SU-DHL-6 (cell line): ENCODE measurements at regions not wholly inside any gene's neighbourhood (a gene's known extent, or its start where the extent isn't known, plus 50 kb on each side); places are given as distances from the start of the nearest gene placed in this dataset.

ENCODE experiments used
- H2AFZ ChIP-seq: fragments of 200-600 bp; sonication (generic); 2 replicates; pipeline ENCODE4 v1.6.1; 2014; ENCODE audit warnings: low read depth, mild to moderate bottlenecking, moderate library complexity, mixed read lengths, antibody characterized with exemption, low read length; ENCODE audit not compliant: severe bottlenecking
- H3F3A ChIP-seq: fragments of 200-600 bp; shearing (Covaris generic); 2 replicates; pipeline ENCODE4 v1.6.0; 2016; ENCODE audit warnings: antibody characterized with exemption, mild to moderate bottlenecking; ENCODE audit not compliant: insufficient read depth
- H3K27ac ChIP-seq: fragments of 200-600 bp; sonication (generic); 2 replicates; pipeline ENCODE4 v1.5.1; 2016; ENCODE audit warnings: low read depth, mild to moderate bottlenecking, low read length, moderate library complexity, mixed read lengths
- H3K27me3 ChIP-seq: fragments of 200-600 bp; sonication (generic), shearing (Covaris generic); 2 replicates; pipeline ENCODE4 v1.6.0; 2014; ENCODE audit warnings: mild to moderate bottlenecking, low read length
- H3K36me3 ChIP-seq: fragments of 200-600 bp; sonication (generic); 2 replicates; pipeline ENCODE4 v1.6.1; 2014; ENCODE audit warnings: mild to moderate bottlenecking, low read length, mixed read lengths
- H3K4me2 ChIP-seq: fragments of 300-600, 200-600 bp; shearing (Covaris generic), sonication (generic); 2 replicates; pipeline ENCODE4 v1.6.0; 2014; ENCODE audit warnings: low read length, low read depth, mild to moderate bottlenecking; ENCODE audit not compliant: poor library complexity, severe bottlenecking
- H3K4me3 ChIP-seq: fragments of 200-600 bp; sonication (generic); 2 replicates; pipeline ENCODE4 v1.5.1; 2014; ENCODE audit warnings: antibody characterized with exemption, low read length, mild to moderate bottlenecking, mixed read lengths; ENCODE audit not compliant: insufficient read depth, poor library complexity, severe bottlenecking
- H3K79me2 ChIP-seq: fragments of 200-600 bp; sonication (generic); 2 replicates; pipeline ENCODE4 v1.6.1; 2014; ENCODE audit warnings: mild to moderate bottlenecking, low read length, moderate library complexity; ENCODE audit not compliant: insufficient read depth
- H3K9ac ChIP-seq: fragments of 200-600 bp; sonication (generic); 2 replicates; pipeline ENCODE4 v1.7.0; 2014; ENCODE audit warnings: mild to moderate bottlenecking, low read length
- H3K9me2 ChIP-seq: fragments of 200-600 bp; sonication (generic); replicated peaks from 2 replicates; pipeline ENCODE4 v1.6.1; 2014; ENCODE audit warnings: low read length; ENCODE audit not compliant: insufficient read depth
- H3K9me3 ChIP-seq: fragments of 200-600 bp; sonication (generic); 2 replicates; pipeline ENCODE4 v1.6.1; 2014; ENCODE audit warnings: low read length, mixed read lengths; ENCODE audit not compliant: insufficient read depth
- H4K20me1 ChIP-seq: fragments of 200-600 bp; sonication (generic); 2 replicates; pipeline ENCODE4 v1.6.1; 2014; ENCODE audit warnings: low read depth, mild to moderate bottlenecking, antibody characterized with exemption, low read length, moderate library complexity, mixed read lengths
- EZH2phosphoT487 ChIP-seq: fragments of 200-600 bp; sonication (generic), shearing (Covaris generic); conservative IDR thresholded peaks from 2 replicates; pipeline ENCODE4 v1.6.1; 2018; ENCODE audit warnings: mild to moderate bottlenecking, antibody characterized with exemption, low read length, moderate library complexity, mixed read lengths
- TF ChIP-seq, protein P1 (sequence below): fragments of 200-600 bp; sonication (generic); IDR thresholded peaks from one replicate; pipeline ENCODE4 v1.5.1; 2017; ENCODE audit warnings: antibody characterized with exemption, mild to moderate bottlenecking, low read length, moderate library complexity; ENCODE audit not compliant: insufficient read depth, poor library complexity, severe bottlenecking

- Histone ChIP-seq H3K9ac (no peak overlapping the region), H3K27me3 (no peaks in the 10 kb centered on the region; the same call in 1 of the 2 replicates), H3K9me2 (no peaks in the 10 kb centered on the region), H3K27ac (no peak overlapping the region), H3K4me2 (no peak overlapping the region), H2AFZ (no peak overlapping the region), H3K4me3 (no peak overlapping the region), H3K36me3 (no peaks in the 10 kb centered on the region), H3K79me2 (no peaks in the 10 kb centered on the region), H3K9me3 (peaks cover 8% of the 10 kb centered on the region), H3F3A (no peaks in the 10 kb centered on the region), H4K20me1 (no peaks in the 10 kb centered on the region)
- TF ChIP-seq, protein P1, sequence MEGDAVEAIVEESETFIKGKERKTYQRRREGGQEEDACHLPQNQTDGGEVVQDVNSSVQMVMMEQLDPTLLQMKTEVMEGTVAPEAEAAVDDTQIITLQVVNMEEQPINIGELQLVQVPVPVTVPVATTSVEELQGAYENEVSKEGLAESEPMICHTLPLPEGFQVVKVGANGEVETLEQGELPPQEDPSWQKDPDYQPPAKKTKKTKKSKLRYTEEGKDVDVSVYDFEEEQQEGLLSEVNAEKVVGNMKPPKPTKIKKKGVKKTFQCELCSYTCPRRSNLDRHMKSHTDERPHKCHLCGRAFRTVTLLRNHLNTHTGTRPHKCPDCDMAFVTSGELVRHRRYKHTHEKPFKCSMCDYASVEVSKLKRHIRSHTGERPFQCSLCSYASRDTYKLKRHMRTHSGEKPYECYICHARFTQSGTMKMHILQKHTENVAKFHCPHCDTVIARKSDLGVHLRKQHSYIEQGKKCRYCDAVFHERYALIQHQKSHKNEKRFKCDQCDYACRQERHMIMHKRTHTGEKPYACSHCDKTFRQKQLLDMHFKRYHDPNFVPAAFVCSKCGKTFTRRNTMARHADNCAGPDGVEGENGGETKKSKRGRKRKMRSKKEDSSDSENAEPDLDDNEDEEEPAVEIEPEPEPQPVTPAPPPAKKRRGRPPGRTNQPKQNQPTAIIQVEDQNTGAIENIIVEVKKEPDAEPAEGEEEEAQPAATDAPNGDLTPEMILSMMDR, result no peak
Observed at GRCh38 chr1:204741440-204741839, 55.9 kb upstream of the LRRN2 start.

GRCh38 chr1:204742676-204743251, 57.2 kb upstream of the LRRN2 start:
- Histone ChIP-seq H2AFZ (no peak overlapping the region), H3K4me2 (no peak overlapping the region), H3K79me2 (no peaks in the 10 kb centered on the region), H3K27ac (no peak overlapping the region), H3K9ac (no peak overlapping the region), H3K4me3 (no peak overlapping the region), H3K9me2 (no peaks in the 10 kb centered on the region), H3K27me3 (no peaks in the 10 kb centered on the region; the same call in 1 of the 2 replicates), H3F3A (no peaks in the 10 kb centered on the region), H3K36me3 (no peaks in the 10 kb centered on the region), H4K20me1 (no peaks in the 10 kb centered on the region), H3K9me3 (peaks cover 8% of the 10 kb centered on the region)
- TF ChIP-seq, protein P1, result no peak
- TF ChIP-seq EZH2phosphoT487, result no peak

DNA sequence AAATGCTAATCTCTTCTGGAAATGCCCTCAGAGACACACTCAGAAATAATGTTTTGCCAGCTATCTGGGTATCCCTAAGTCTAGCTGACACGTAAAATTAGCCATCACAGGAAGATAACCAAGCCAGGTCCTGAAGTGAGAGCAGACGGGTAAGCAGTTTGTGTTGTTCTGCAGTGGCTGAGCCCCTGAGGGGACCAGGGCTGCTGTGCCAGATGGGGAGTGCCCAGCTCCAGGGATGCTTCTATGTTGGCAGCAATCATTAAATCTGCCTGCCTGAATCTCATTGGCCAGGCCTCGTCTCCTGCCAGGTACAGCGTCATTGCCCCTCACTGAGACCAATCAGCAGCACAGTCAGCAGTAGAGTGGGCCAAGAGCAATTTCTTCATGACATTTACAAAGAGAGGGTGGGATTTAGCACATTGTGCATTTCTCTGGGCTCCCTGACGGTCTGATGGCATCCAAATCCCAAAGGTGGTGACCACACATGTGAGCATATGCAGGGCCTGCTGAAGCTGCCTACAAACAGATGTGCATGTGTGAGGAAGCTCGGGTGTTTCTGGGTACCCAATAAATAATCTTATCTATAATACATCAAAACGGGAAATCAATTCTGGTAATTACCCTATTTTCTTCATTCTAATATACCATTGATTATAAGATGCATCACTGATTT, 58.7 kb upstream of the LRRN2 start:
- Histone ChIP-seq H3K79me2 (no peaks in the 10 kb centered on the region), H3F3A (no peaks in the 10 kb centered on the region), H3K9ac (no peak overlapping the region), H3K4me3 (no peak overlapping the region), H3K9me3 (no peaks in the 10 kb centered on the region), H4K20me1 (no peaks in the 10 kb centered on the region), H3K9me2 (no peaks in the 10 kb centered on the region), H3K27ac (no peak overlapping the region), H3K27me3 (no peaks in the 10 kb centered on the region), H2AFZ (no peak overlapping the region), H3K36me3 (no peaks in the 10 kb centered on the region), H3K4me2 (no peak overlapping the region)
- TF ChIP-seq EZH2phosphoT487, result no peak
- TF ChIP-seq, protein P1, result no peak
